ENCODE measurements at regions not wholly inside any gene's neighbourhood (a gene's known extent, or its start where the extent isn't known, plus 50 kb on each side); places are given as distances from the start of the nearest gene placed in this dataset.
"Not testable (repeated sequence)": the region's sequence is repeated elsewhere in the genome, so short reads cannot be mapped to it uniquely, and the experiment has no call there.

GRCh38 chr6:58003417-58004167 lies 686.2 kb downstream of the PRIM2 start:
- POLR2A ChIA-PET (ENCODE audit: low non-redundant PET); DNase-seq (ENCODE audit: low spot score); H3K27ac ChIP-seq: not testable (repeated sequence)
- CTCF ChIA-PET = interaction anchor here (0.6 kb wide), 1 partner anchor 11 kb away, joined by 8 read pairs; no protein-coding TSS in a partner anchor
- TF ChIP-seq CTCF (conservative IDR thresholded peaks at IDR 0.05; ENCODE audit: low read depth) = peak; percentile 20; the same call in 1 of the 2 replicates

- POLR2A ChIA-PET (ENCODE audit: low non-redundant PET); H3K27ac ChIP-seq; CTCF ChIA-PET; DNase-seq (ENCODE audit: low spot score): not testable (repeated sequence)
These were observed 690.0 kb downstream of the PRIM2 start for GRCh38 chr6:58007334-58008000.

GRCh38 chr6:58008001-58008335 lies 690.5 kb downstream of the PRIM2 start:
- DNase-seq (ENCODE audit: low spot score); POLR2A ChIA-PET (ENCODE audit: low non-redundant PET); CTCF ChIA-PET; H3K27ac ChIP-seq: not testable (repeated sequence)

- POLR2A ChIA-PET (ENCODE audit: low non-redundant PET); CTCF ChIA-PET; DNase-seq (ENCODE audit: low spot score); H3K27ac ChIP-seq: not testable (repeated sequence)
These were observed 694.6 kb downstream of the PRIM2 start for GRCh38 chr6:58011954-58012600.

- CTCF ChIA-PET; POLR2A ChIA-PET (ENCODE audit: low non-redundant PET); DNase-seq (ENCODE audit: low spot score); H3K27ac ChIP-seq: not testable (repeated sequence)
These were observed 699.2 kb downstream of the PRIM2 start for GRCh38 chr6:58016614-58017013.

GRCh38 chr6:58028188-58028587 lies 710.8 kb downstream of the PRIM2 start:
- DNase-seq (ENCODE audit: low spot score); CTCF ChIA-PET; POLR2A ChIA-PET (ENCODE audit: low non-redundant PET): not testable (repeated sequence)

GRCh38 chr6:58038213-58038612 lies 720.8 kb downstream of the PRIM2 start:
- H3K27ac ChIP-seq; CTCF ChIA-PET; POLR2A ChIA-PET (ENCODE audit: low non-redundant PET); DNase-seq (ENCODE audit: low spot score): not testable (repeated sequence)

More at GRCh38 chr6:58028188-58028587, 710.8 kb downstream of the PRIM2 start:
- not testable (repeated sequence) for H3K27ac ChIP-seq

- DNase-seq (ENCODE audit: low spot score); H3K27ac ChIP-seq; POLR2A ChIA-PET (ENCODE audit: low non-redundant PET); CTCF ChIA-PET: not testable (repeated sequence)
These were observed 729.2 kb downstream of the PRIM2 start for GRCh38 chr6:58046584-58046983.

GRCh38 chr6:58047389-58047788 lies 730.0 kb downstream of the PRIM2 start:
- H3K27ac ChIP-seq; DNase-seq (ENCODE audit: low spot score); CTCF ChIA-PET; POLR2A ChIA-PET (ENCODE audit: low non-redundant PET): not testable (repeated sequence)

- POLR2A ChIA-PET (ENCODE audit: low non-redundant PET); H3K27ac ChIP-seq; DNase-seq (ENCODE audit: low spot score); CTCF ChIA-PET: not testable (repeated sequence)
These were observed 730.4 kb downstream of the PRIM2 start for GRCh38 chr6:58047865-58048264.

GRCh38 chr6:58055465-58056176 lies 738.2 kb downstream of the PRIM2 start:
- DNase-seq (ENCODE audit: low spot score); POLR2A ChIA-PET (ENCODE audit: low non-redundant PET); CTCF ChIA-PET: not testable (repeated sequence)

GRCh38 chr6:58059701-58060100 lies 742.3 kb downstream of the PRIM2 start:
- CTCF ChIA-PET; H3K27ac ChIP-seq; POLR2A ChIA-PET (ENCODE audit: low non-redundant PET): not testable (repeated sequence)
- peak; percentile 5 for DNase-seq (ENCODE audit: low spot score)

More at GRCh38 chr6:58055465-58056176, 738.2 kb downstream of the PRIM2 start:
- H3K27ac ChIP-seq = not testable (repeated sequence)

GRCh38 chr6:58063542-58063941 lies 746.1 kb downstream of the PRIM2 start:
- POLR2A ChIA-PET (ENCODE audit: low non-redundant PET) = not testable (repeated sequence)

GRCh38 chr6:58067867-58068548 lies 750.6 kb downstream of the PRIM2 start:
- H3K27ac ChIP-seq; CTCF ChIA-PET; DNase-seq (ENCODE audit: low spot score); POLR2A ChIA-PET (ENCODE audit: low non-redundant PET): not testable (repeated sequence)

More at GRCh38 chr6:58063542-58063941, 746.1 kb downstream of the PRIM2 start:
- H3K27ac ChIP-seq; DNase-seq (ENCODE audit: low spot score); CTCF ChIA-PET: not testable (repeated sequence)

Measured in RWPE1 (cell line).